ENCODE measurements at regions not wholly inside any gene's neighbourhood (a gene's known extent, or its start where the extent isn't known, plus 50 kb on each side); places are given as distances from the start of the nearest gene placed in this dataset.
"Not testable (repeated sequence)": the region's sequence is repeated elsewhere in the genome, so short reads cannot be mapped to it uniquely, and the experiment has no call there.

- no peak for TF ChIP-seq CTCF (IDR thresholded peaks at IDR 0.05; ENCODE audit: extremely low read depth, missing control alignments)
- DNase-seq (ENCODE audit: low spot score), result no peak
Observed at GRCh38 chr11:45411228-45411946, 125.2 kb upstream of the SYT13 start.

- TF ChIP-seq CTCF (IDR thresholded peaks at IDR 0.05; ENCODE audit: extremely low read depth, missing control alignments), result no peak
- no peak for DNase-seq (ENCODE audit: low spot score)
Observed at GRCh38 chr11:45410391-45411227, 124.5 kb upstream of the SYT13 start.

- no peak for TF ChIP-seq CTCF (IDR thresholded peaks at IDR 0.05; ENCODE audit: extremely low read depth, missing control alignments)
- DNase-seq (ENCODE audit: low spot score), result no peak
Observed at GRCh38 chr11:45409587-45409986, 123.4 kb upstream of the SYT13 start.

- no peak for DNase-seq (ENCODE audit: low spot score)
- no peak for TF ChIP-seq CTCF (IDR thresholded peaks at IDR 0.05; ENCODE audit: extremely low read depth, missing control alignments)
Observed at GRCh38 chr11:45407226-45407625, 121.1 kb upstream of the SYT13 start.

- TF ChIP-seq CTCF (IDR thresholded peaks at IDR 0.05; ENCODE audit: extremely low read depth, missing control alignments), result no peak
- DNase-seq (ENCODE audit: low spot score), result no peak
Observed at GRCh38 chr11:45405916-45406670, 120.0 kb upstream of the SYT13 start.

GRCh38 chr11:45403521-45403920 lies 117.4 kb upstream of the SYT13 start:
- not testable (repeated sequence) for DNase-seq (ENCODE audit: low spot score)

- no peak for DNase-seq (ENCODE audit: low spot score)
- no peak for TF ChIP-seq CTCF (IDR thresholded peaks at IDR 0.05; ENCODE audit: extremely low read depth, missing control alignments)
Observed at GRCh38 chr11:45402049-45402630, 116.0 kb upstream of the SYT13 start.

Measured in GM20000 (cell line).